HEK293 (cell line): ENCODE measurements at regions not wholly inside any gene's neighbourhood (a gene's known extent, or its start where the extent isn't known, plus 50 kb on each side); places are given as distances from the start of the nearest gene placed in this dataset.

Source experiments
- CTCF ChIP-seq: fragments of 450-650 bp; formaldehyde crosslinking; IDR thresholded peaks from 2 replicates; pipeline ENCODE4 v1.5.1; 2016; ENCODE audit warnings: missing biosample characterization, missing genetic modification characterization
- MYNN ChIP-seq: fragments of 450-650 bp; formaldehyde crosslinking; IDR thresholded peaks from 2 replicates; pipeline ENCODE4 v1.5.1; 2016; ENCODE audit warnings: missing biosample characterization, missing genetic modification characterization, borderline replicate concordance
- PBX3 ChIP-seq: sonication (generic); formaldehyde crosslinking; IDR thresholded peaks from 2 replicates; pipeline ENCODE4 v1.8.1; 2022; ENCODE audit warnings: mild to moderate bottlenecking, moderate library complexity, missing genetic modification reagents
- PRDM2 ChIP-seq: fragments of 450-650 bp; formaldehyde crosslinking; IDR thresholded peaks from 2 replicates; pipeline ENCODE4 v1.5.1; 2016; ENCODE audit warnings: missing biosample characterization, missing genetic modification characterization, borderline replicate concordance
- REST ChIP-seq: fragments of 450-650 bp; formaldehyde crosslinking; IDR thresholded peaks from 2 replicates; pipeline ENCODE4 v1.5.1; 2016; ENCODE audit warnings: missing biosample characterization, missing genetic modification characterization
- YY1 ChIP-seq: fragments of 450-650 bp; formaldehyde crosslinking; IDR thresholded peaks from 2 replicates; pipeline ENCODE4 v1.5.1; 2018; ENCODE audit warnings: missing biosample characterization, missing genetic modification characterization
- ZBTB7A ChIP-seq: fragments of 450-650 bp; formaldehyde crosslinking; IDR thresholded peaks from 2 replicates; pipeline ENCODE4 v1.5.1; 2016; ENCODE audit warnings: low read depth, missing biosample characterization, missing genetic modification characterization
- ZBTB8A ChIP-seq: fragments of 450-650 bp; formaldehyde crosslinking; IDR thresholded peaks from 2 replicates; pipeline ENCODE4 v1.5.1; 2016; ENCODE audit warnings: missing biosample characterization, missing genetic modification characterization
- ZNF311 ChIP-seq: fragments of 450-650 bp; formaldehyde crosslinking; IDR thresholded peaks from 2 replicates; pipeline ENCODE4 v1.5.1; 2017; ENCODE audit warnings: missing biosample characterization, missing genetic modification characterization, borderline replicate concordance
- ZNF488 ChIP-seq: fragments of 450-650 bp; formaldehyde crosslinking; IDR thresholded peaks from 2 replicates; pipeline ENCODE4 v1.5.1; 2016; ENCODE audit warnings: missing biosample characterization, missing genetic modification characterization
- ZNF501 ChIP-seq: fragments of 450-650 bp; formaldehyde crosslinking; IDR thresholded peaks from 2 replicates; pipeline ENCODE4 v1.5.1; 2016; ENCODE audit warnings: missing biosample characterization, missing genetic modification characterization
- ZNF571 ChIP-seq: fragments of 450-650 bp; formaldehyde crosslinking; IDR thresholded peaks from 2 replicates; pipeline ENCODE4 v1.5.0; 2017; ENCODE audit warnings: missing biosample characterization, missing genetic modification characterization
- ZNF624 ChIP-seq: fragments of 450-650 bp; formaldehyde crosslinking; IDR thresholded peaks from 2 replicates; pipeline ENCODE4 v1.5.1; 2017; ENCODE audit warnings: missing biosample characterization, missing genetic modification characterization
- ZNF830 ChIP-seq: fragments of 450-650 bp; IDR thresholded peaks from 2 replicates; pipeline ENCODE4 v1.5.0; 2018; ENCODE audit warnings: missing biosample characterization, missing genetic modification characterization, low read depth, mild to moderate bottlenecking, moderate library complexity

GRCh38 chr6:93918258-93918657 lies 498.9 kb upstream of the EPHA7 start:
- no peak for TF ChIP-seq ZBTB7A
- TF ChIP-seq ZNF501 (tag by site-specific recombination): no peak
- no peak for TF ChIP-seq ZNF830 (tag by site-specific recombination)
- no peak for TF ChIP-seq ZNF311 (tag by site-specific recombination)
- no peak for TF ChIP-seq ZNF571
- no peak for TF ChIP-seq CTCF (tag by site-specific recombination)
- no peak for TF ChIP-seq PBX3 (CRISPR knock-in tag)
- TF ChIP-seq REST (tag by site-specific recombination): no peak
- TF ChIP-seq ZNF488: no peak
- TF ChIP-seq PRDM2: no peak
- no peak for TF ChIP-seq ZBTB8A (tag by site-specific recombination)
- no peak for TF ChIP-seq YY1 (tag by site-specific recombination)
- TF ChIP-seq ZNF624 (tag by site-specific recombination): no peak
- no peak for TF ChIP-seq MYNN (tag by site-specific recombination)
